ENCODE measurements at regions not wholly inside any gene's neighbourhood (a gene's known extent, or its start where the extent isn't known, plus 50 kb on each side); places are given as distances from the start of the nearest gene placed in this dataset.

- no peak for DNase-seq
Observed at GRCh38 chr5:26828294-26828693, 210.1 kb downstream of the CDH9 start.

GRCh38 chr5:26813235-26813634 lies 225.2 kb downstream of the CDH9 start:
- no peak for DNase-seq

- DNase-seq = no peak
Observed at GRCh38 chr5:26812714-26813113, 225.7 kb downstream of the CDH9 start.

GRCh38 chr5:26807231-26808199 lies 230.9 kb downstream of the CDH9 start:
- no peak for DNase-seq

GRCh38 chr5:26805076-26805475 lies 233.3 kb downstream of the CDH9 start:
- no peak for DNase-seq

GRCh38 chr5:26802944-26803343 lies 235.4 kb downstream of the CDH9 start:
- no peak for DNase-seq

- no peak for DNase-seq
Observed at GRCh38 chr5:26791433-26791832, 247.0 kb downstream of the CDH9 start.

GRCh38 chr5:26791021-26791420 lies 247.4 kb downstream of the CDH9 start:
- DNase-seq = no peak

GRCh38 chr5:26763215-26763614 lies 275.2 kb downstream of the CDH9 start:
- DNase-seq = peak; percentile 52 to 54

GRCh38 chr5:26761446-26761845 lies 276.9 kb downstream of the CDH9 start:
- no peak for DNase-seq

GRCh38 chr5:26761045-26761444 lies 277.3 kb downstream of the CDH9 start:
- no peak for DNase-seq

- DNase-seq = no peak
Observed at GRCh38 chr5:26757941-26758340, 280.4 kb downstream of the CDH9 start.

GRCh38 chr5:26749829-26750228 lies 288.6 kb downstream of the CDH9 start:
- DNase-seq = no peak

GRCh38 chr5:26740182-26740581 lies 298.2 kb downstream of the CDH9 start:
- no peak for DNase-seq

- no peak for DNase-seq
Observed at GRCh38 chr5:26737348-26738265, 300.8 kb downstream of the CDH9 start.

- no peak for DNase-seq
Observed at GRCh38 chr5:26727916-26728315, 310.5 kb downstream of the CDH9 start.

- no peak for DNase-seq
Observed at GRCh38 chr5:26719803-26720202, 318.6 kb downstream of the CDH9 start.

- peak; percentile 0 to 1 for DNase-seq
Observed at GRCh38 chr5:26700759-26701384, 337.5 kb downstream of the CDH9 start.

- DNase-seq = no peak
Observed at GRCh38 chr5:26692952-26693351, 345.4 kb downstream of the CDH9 start.

- DNase-seq = no peak
Observed at GRCh38 chr5:26691486-26691885, 346.9 kb downstream of the CDH9 start.

GRCh38 chr5:26690511-26690910 lies 347.9 kb downstream of the CDH9 start:
- no peak for DNase-seq

GRCh38 chr5:26681861-26682260 lies 356.5 kb downstream of the CDH9 start:
- DNase-seq = no peak
